ENCODE measurements at regions not wholly inside any gene's neighbourhood (a gene's known extent, or its start where the extent isn't known, plus 50 kb on each side); places are given as distances from the start of the nearest gene placed in this dataset.

GRCh38 chr10:78348411-78349164 is 314.9 kb downstream of the RPS24 start:
- no peak for DNase-seq

GRCh38 chr10:78349165-78349516 is 315.5 kb downstream of the RPS24 start:
- no peak for DNase-seq

- DNase-seq, result no peak
Measured at GRCh38 chr10:78349911-78350663, 316.4 kb downstream of the RPS24 start.

GRCh38 chr10:78351283-78351682 is 317.6 kb downstream of the RPS24 start:
- no peak for DNase-seq

GRCh38 chr10:78351809-78352208 is 318.1 kb downstream of the RPS24 start:
- DNase-seq, result no peak

- no peak for DNase-seq
Measured at GRCh38 chr10:78353636-78354035, 320.0 kb downstream of the RPS24 start.

- DNase-seq, result no peak
Measured at GRCh38 chr10:78354101-78354500, 320.4 kb downstream of the RPS24 start.

- DNase-seq, result no peak
Measured at GRCh38 chr10:78356291-78356900, 322.7 kb downstream of the RPS24 start.

GRCh38 chr10:78357141-78358063 is 323.7 kb downstream of the RPS24 start:
- DNase-seq, result no peak

GRCh38 chr10:78358351-78358750 is 324.7 kb downstream of the RPS24 start:
- DNase-seq, result no peak

- no peak for DNase-seq
Measured at GRCh38 chr10:78358982-78359381, 325.3 kb downstream of the RPS24 start.

- no peak for DNase-seq
Measured at GRCh38 chr10:78359640-78360091, 326.0 kb downstream of the RPS24 start.

GRCh38 chr10:78360284-78360683 is 326.6 kb downstream of the RPS24 start:
- no peak for DNase-seq

- no peak for DNase-seq
Measured at GRCh38 chr10:78361031-78361430, 327.4 kb downstream of the RPS24 start.

- no peak for DNase-seq
Measured at GRCh38 chr10:78362406-78363022, 328.9 kb downstream of the RPS24 start.

- no peak for DNase-seq
Measured at GRCh38 chr10:78363190-78363589, 329.5 kb downstream of the RPS24 start.

- no peak for DNase-seq
Measured at GRCh38 chr10:78365694-78366093, 332.0 kb downstream of the RPS24 start.

- DNase-seq, result no peak
Measured at GRCh38 chr10:78366663-78367411, 333.2 kb downstream of the RPS24 start.

- DNase-seq, result no peak
Measured at GRCh38 chr10:78367751-78368150, 334.1 kb downstream of the RPS24 start.

GRCh38 chr10:78371136-78371535 is 337.5 kb downstream of the RPS24 start:
- DNase-seq, result no peak

- no peak for DNase-seq
Measured at GRCh38 chr10:78372806-78373205, 339.1 kb downstream of the RPS24 start.
